GM10266 (cell line): ENCODE measurements at regions not wholly inside any gene's neighbourhood (a gene's known extent, or its start where the extent isn't known, plus 50 kb on each side); places are given as distances from the start of the nearest gene placed in this dataset.

Experiments used
- DNase-seq: peaks from one replicate; pipeline ENCODE4 v3.0.0; 2012; ENCODE audit errors: extremely low spot score
- TF ChIP-seq, protein P1 (sequence below): IDR thresholded peaks from 2 replicates; pipeline ENCODE4 v1.5.1; 2012; ENCODE audit warnings: mild to moderate bottlenecking, low read depth; ENCODE audit not compliant: control insufficient read depth, insufficient read depth; ENCODE audit errors: missing control alignments

DNA sequence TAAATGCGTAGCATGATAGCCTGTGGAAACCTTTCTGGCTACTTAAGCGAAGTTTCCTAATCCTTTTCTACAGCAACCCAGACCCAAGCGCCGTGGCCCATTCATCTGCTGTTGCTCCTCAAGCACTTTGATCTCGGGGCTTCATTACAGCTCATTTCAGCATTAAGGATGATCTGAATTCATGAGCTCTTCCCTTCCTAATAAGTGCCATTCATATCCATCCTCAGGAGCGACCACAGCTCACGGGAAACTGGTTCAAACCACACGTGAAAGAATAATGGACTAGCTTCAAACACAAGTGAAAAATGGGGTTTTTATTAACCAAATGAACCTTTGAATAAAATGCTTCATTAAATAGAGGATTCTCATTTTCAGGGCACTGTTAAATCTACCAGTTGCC lies 202.6 kb upstream of the LEF1 start:
- DNase-seq, result no peak
- TF ChIP-seq, protein P1, sequence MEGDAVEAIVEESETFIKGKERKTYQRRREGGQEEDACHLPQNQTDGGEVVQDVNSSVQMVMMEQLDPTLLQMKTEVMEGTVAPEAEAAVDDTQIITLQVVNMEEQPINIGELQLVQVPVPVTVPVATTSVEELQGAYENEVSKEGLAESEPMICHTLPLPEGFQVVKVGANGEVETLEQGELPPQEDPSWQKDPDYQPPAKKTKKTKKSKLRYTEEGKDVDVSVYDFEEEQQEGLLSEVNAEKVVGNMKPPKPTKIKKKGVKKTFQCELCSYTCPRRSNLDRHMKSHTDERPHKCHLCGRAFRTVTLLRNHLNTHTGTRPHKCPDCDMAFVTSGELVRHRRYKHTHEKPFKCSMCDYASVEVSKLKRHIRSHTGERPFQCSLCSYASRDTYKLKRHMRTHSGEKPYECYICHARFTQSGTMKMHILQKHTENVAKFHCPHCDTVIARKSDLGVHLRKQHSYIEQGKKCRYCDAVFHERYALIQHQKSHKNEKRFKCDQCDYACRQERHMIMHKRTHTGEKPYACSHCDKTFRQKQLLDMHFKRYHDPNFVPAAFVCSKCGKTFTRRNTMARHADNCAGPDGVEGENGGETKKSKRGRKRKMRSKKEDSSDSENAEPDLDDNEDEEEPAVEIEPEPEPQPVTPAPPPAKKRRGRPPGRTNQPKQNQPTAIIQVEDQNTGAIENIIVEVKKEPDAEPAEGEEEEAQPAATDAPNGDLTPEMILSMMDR, result no peak

DNA sequence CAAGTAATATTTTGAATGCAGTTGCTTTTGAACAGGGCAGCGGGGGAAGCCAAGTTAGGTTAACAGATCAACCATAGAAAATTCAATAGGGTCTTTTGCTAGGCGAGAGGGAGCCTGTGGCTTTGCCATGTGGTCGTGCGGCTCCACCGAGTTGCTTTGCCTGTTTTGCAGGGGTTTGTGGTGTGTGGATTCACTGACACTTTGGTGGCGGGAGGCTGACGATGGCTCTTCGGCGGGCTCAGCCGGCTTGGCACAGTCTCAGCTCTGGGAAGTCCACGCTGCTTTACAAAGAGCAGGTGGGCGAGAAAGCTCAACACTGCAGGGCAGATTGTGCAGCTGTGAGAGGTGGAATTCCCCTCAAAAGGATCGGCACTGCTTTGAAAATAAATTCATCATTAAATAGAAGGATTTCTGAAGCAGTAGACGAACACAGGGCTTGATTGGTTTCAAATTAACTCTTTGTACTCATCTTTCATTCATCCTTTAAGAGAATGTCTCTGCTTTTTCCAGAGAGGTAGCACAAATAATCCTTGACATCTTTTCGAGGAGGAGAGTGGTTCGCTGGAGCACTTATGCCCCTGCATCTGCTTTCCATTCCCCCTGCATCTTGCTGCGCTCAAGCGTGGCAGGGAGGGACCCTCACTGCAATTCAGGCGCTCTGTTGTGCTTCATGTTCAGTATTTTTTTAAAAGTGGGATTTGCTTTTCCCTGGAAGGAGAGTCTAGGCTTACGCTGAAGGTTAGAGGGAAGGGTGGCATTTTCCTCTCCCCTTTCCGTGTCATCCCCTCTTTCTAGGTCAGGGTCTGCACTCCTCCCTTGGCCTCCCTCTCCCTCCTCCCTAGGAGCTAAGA lies 201.8 kb upstream of the LEF1 start:
- no peak for DNase-seq
- TF ChIP-seq, protein P1, result no peak

DNA sequence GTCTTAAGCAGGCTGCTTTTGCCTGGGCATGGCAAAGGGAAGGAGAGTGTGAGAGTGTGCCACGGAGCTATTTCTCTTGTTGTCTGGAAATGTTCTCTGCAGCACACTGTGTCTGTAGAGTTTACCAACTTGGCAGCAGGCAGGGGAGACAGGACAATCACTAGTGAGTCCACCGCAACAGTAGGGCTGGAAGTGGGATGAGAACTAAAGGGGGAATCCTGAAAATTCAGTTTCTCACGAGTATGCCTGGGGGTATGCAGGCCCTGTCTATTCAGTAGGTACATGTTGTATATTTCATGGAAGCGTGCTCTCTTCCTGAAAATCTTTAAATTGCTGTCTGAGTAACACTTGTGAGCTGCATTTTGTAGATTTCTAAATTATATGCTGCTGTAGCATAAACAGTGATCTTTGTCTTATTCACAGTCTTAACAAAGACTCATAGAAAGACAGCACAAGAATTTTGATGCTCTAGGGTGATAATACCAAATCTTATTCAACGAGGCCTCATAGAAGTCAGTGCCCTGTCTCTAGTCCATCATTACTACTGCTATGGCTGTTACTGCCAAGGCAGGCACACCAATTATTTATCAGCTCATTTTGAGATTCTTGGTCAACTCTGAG lies 200.4 kb upstream of the LEF1 start:
- TF ChIP-seq, protein P1, result no peak
- DNase-seq, result no peak

DNA sequence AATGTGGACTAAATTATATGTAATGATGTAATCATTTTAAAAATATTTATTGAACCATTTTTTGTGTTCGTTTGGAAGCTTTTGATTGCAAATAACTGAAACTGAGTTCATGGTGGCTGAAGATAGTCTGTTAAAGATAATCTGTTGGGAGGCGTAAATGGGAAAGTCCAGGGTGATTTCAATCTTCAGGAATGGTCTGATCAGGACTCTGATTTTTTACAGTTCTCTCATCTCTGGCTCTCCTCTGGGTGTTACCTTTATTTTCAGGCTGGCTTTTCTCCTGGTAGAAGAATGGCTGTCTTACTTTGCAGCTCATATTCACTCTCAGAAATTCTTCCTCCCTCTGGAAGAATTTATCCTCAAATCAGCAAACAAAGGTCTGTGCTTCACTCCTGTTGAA lies 199.0 kb upstream of the LEF1 start:
- TF ChIP-seq, protein P1, result no peak

DNA sequence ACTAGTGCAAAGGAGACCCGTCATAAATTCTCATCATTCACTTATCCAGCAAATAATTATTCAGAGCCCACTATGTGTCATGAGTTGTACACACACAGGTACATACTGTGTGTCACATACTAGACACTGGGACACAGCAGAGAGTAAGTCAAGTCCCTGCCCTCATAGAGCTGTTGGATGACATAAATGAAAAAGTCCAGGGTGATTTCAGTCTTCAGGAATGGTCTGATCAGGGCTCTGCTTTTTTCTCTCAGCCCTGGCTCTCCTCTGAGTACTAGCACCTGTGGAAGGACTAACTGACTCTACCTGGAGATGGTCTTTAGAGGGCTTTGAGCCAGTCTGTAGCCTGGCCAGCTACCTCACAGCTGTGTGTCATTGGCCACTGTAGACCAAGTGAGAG lies 198.0 kb upstream of the LEF1 start:
- TF ChIP-seq, protein P1, result no peak
- no peak for DNase-seq

More for the DNA sequence above, 199.0 kb upstream of the LEF1 start:
- DNase-seq, result no peak

DNA sequence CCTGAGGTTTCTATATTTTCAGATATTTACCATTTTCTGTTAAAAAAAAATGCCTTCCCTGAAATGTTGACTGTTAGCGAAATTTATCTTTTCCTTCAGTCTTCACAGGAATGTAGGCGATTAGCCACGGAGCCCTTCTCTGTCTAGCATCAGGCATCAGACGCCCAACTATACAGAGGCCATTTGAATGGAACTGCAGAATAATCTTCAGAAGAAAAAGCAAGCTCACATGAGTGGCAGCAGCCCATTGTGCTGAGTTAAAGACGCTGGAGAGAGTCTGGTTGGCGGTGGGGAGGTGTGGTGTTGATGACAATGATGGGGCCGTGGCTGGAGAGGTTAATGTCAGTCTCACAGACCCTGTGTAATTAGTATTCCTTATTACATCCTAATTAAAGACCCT lies 196.8 kb upstream of the LEF1 start:
- no peak for DNase-seq
- TF ChIP-seq, protein P1, result no peak

DNA sequence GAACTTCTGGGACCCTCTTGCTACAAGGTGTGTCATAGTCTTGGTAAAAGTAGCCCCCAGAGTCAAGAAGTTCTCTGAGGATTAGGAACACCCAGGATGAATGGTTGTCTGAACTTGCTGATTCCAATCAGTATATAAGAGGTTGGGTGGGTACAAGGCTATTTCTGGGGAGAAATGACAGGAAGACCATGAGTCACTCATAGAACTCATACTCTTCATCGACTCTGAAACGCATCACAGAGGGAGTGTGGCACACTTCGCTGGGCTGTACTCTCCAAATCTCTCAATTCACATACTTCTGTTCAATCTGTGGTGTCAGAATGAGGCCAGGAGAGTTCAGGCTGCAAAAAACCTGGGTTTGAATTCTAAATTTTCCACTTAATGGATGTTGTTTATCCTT lies 193.2 kb upstream of the LEF1 start:
- TF ChIP-seq, protein P1, result no peak
- DNase-seq, result no peak
